Activated CD8-positive, alpha-beta T cell treated with anti-CD3 and anti-CD28 coated beads for 36 hours (primary cell): ENCODE measurements at regions not wholly inside any gene's neighbourhood (a gene's known extent, or its start where the extent isn't known, plus 50 kb on each side); places are given as distances from the start of the nearest gene placed in this dataset.
A peak's percentile ranks its signal among the peaks of the same experiment; 100 is the strongest.

Experiments used
- ATAC-seq: fragments of 200-7000 bp; cut with Tn5 transposase; one replicate; pipeline ENCODE4 v1.10.0; 2021; ENCODE audit warnings: mild to moderate bottlenecking, moderate library complexity
- CTCF ChIA-PET: fragments of 350-600 bp; sonication (Branson Sonifier 250); formaldehyde crosslinking; loops from one replicate; lab custom pipeline; 2021; ENCODE audit warnings: antibody characterized with exemption; lab: Charles Lee
- POLR2A ChIA-PET: fragments of 350-600 bp; sonication (Branson Sonifier 250); formaldehyde crosslinking; loops from one replicate; lab custom pipeline; 2021; ENCODE audit warnings: antibody characterized with exemption; lab: Charles Lee
- DNase-seq: peaks from one replicate; pipeline ENCODE4 v3.0.0-alpha.2; 2020
- H3K27ac Mint-ChIP-seq: one replicate; pipeline ENCODE4 v1.8.0; 2021; ENCODE audit warnings: mild to moderate bottlenecking, mixed read lengths
- H3K27me3 Mint-ChIP-seq: one replicate; pipeline ENCODE4 v1.8.0; 2021; ENCODE audit warnings: mixed read lengths
- H3K36me3 Mint-ChIP-seq: one replicate; pipeline ENCODE4 v1.8.0; 2021; ENCODE audit warnings: low read depth, mixed read lengths
- H3K4me1 Mint-ChIP-seq: one replicate; pipeline ENCODE4 v1.8.0; 2021; ENCODE audit warnings: low read depth, mixed read lengths
- H3K4me3 Mint-ChIP-seq: one replicate; pipeline ENCODE4 v1.8.0; 2021; ENCODE audit warnings: mild to moderate bottlenecking, moderate library complexity, mixed read lengths
- H3K9me3 Mint-ChIP-seq: one replicate; pipeline ENCODE4 v1.8.0; 2021; ENCODE audit warnings: mixed read lengths
- CTCF ChIP-seq: fragments of 200-600 bp; IDR thresholded peaks from one replicate; pipeline ENCODE4 v1.8.0; 2022; ENCODE audit warnings: antibody characterized with exemption, mild to moderate bottlenecking
- intact Hi-C: fragments of 100-400 bp; cut with micrococcal nuclease; formaldehyde crosslinking; loops from one replicate; pipeline ENCODE4 v1.10.0; 2022

DNA sequence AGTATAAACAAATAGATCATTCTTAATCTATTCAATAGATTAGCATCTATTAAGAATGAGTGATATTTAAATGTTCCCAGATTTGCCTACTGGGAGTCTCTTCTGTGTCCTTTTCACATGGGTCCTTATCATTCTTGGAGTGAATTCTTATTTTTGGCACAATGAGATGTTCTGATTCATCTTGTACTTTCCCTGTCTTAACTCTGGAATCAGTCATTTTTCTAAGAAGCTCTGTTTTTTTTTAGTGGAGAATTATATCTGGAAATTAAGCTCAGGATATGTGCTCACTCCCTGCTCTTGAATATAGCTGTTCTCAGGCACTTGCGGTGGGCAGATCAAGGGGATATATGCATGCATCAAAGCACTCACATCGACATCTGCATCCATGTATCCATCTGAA is 625.3 kb upstream of the HS3ST1 start:
- CTCF ChIA-PET, result no interaction called here
- no peak for TF ChIP-seq CTCF
- no peak overlapping the region for H3K4me3 Mint-ChIP-seq

DNA sequence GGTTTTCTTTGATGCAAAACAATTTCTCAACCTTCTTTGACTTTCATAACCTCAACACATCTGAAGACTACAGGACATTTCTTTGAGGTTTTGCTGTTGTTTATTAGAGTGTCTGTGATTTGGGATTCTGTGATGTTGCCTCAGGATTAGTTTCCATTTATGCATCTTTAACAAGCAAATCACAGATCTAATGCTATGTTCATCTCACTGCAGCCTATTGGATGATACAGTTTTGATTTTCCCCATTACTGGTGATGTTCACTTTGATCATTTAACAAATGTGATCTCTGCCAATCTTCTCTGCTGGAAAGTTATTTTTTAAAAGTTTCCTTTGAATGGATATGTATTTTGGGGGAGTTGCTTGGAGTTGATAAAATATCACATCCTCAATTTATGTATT is 624.9 kb upstream of the HS3ST1 start:
- ATAC-seq, result no peak
- Mint-ChIP-seq H3K9me3 (peaks cover 11% of the 10 kb centered on the region), H3K27me3 (no peaks in the 10 kb centered on the region), H3K36me3 (no peaks in the 10 kb centered on the region), H3K4me1 (no peaks in the 10 kb centered on the region), H3K27ac (no peak overlapping the region), H3K4me3 (no peak overlapping the region)
- TF ChIP-seq CTCF, result no peak
- ChIA-PET CTCF (no interaction called here), POLR2A (no interaction called here)
- no peak for DNase-seq
- intact Hi-C loops, result no loop called here

More for the DNA sequence above, 625.3 kb upstream of the HS3ST1 start:
- peaks cover 11% of the 10 kb centered on the region for H3K9me3 Mint-ChIP-seq
- DNase-seq (no peak), ATAC-seq (no peak)
- H3K27me3 Mint-ChIP-seq, result no peaks in the 10 kb centered on the region
- POLR2A ChIA-PET, result no interaction called here
- no peaks in the 10 kb centered on the region for H3K36me3 Mint-ChIP-seq
- H3K4me1 Mint-ChIP-seq, result no peaks in the 10 kb centered on the region
- intact Hi-C loops, result no loop called here
- no peak overlapping the region for H3K27ac Mint-ChIP-seq

- ChIA-PET POLR2A (no interaction called here), CTCF (no interaction called here)
- no peak for DNase-seq
- no peaks in the 10 kb centered on the region for H3K36me3 Mint-ChIP-seq
- TF ChIP-seq CTCF, result no peak
- peaks cover 11% of the 10 kb centered on the region for H3K9me3 Mint-ChIP-seq
- H3K27ac Mint-ChIP-seq, result no peak overlapping the region
- H3K4me3 Mint-ChIP-seq, result no peak overlapping the region
- no peak for ATAC-seq
- intact Hi-C loops, result no loop called here
- no peaks in the 10 kb centered on the region for H3K4me1 Mint-ChIP-seq
- no peaks in the 10 kb centered on the region for H3K27me3 Mint-ChIP-seq
These were observed 621.7 kb upstream of the HS3ST1 start for GRCh38 chr4:12050357-12050756.

GRCh38 chr4:12042818-12043217 is 614.1 kb upstream of the HS3ST1 start:
- DNase-seq (no peak), ATAC-seq (no peak)
- ChIA-PET POLR2A (no interaction called here), CTCF (interaction anchor here (1.4 kb wide), 1 partner anchor 591 kb away, joined by 3 read pairs; no protein-coding TSS in a partner anchor)
- H3K27me3 Mint-ChIP-seq, result no peaks in the 10 kb centered on the region
- intact Hi-C loops, result loop anchor here (10.0 kb wide), 1 partner anchor 592 kb away; no protein-coding TSS in a partner anchor
- no peaks in the 10 kb centered on the region for H3K36me3 Mint-ChIP-seq
- no peak for TF ChIP-seq CTCF
- H3K27ac Mint-ChIP-seq, result no peak overlapping the region
- peaks cover 7% of the 10 kb centered on the region for H3K9me3 Mint-ChIP-seq
- H3K4me1 Mint-ChIP-seq, result no peaks in the 10 kb centered on the region
- H3K4me3 Mint-ChIP-seq, result no peak overlapping the region

DNA sequence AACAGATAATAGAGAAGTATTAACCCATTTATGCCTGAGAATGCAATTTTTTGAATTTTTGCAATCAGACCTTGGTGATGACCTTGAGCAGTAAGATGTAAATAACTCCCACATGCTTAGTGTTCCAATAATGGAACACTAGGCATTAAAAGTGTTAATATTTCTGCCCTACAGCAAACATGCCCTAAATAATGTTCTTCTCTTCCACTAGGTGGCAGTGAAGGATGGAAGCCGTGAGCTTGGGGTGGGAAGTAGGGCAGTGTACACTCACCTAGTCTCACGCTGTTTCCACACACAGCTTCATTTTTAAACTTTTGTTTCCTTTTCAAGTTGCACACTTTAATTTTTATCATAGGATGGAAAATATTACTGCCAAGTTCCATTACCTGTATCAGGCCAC is 613.1 kb upstream of the HS3ST1 start:
- ChIA-PET POLR2A (no interaction called here), CTCF (interaction anchor here (0.6 to 1.4 kb wide), 2 partner anchors 590 to 592 kb away, joined by 3 read pairs; no protein-coding TSS in a partner anchor)
- no peak for ATAC-seq
- Mint-ChIP-seq H3K27me3 (no peaks in the 10 kb centered on the region), H3K4me3 (no peak overlapping the region), H3K4me1 (no peaks in the 10 kb centered on the region), H3K36me3 (no peaks in the 10 kb centered on the region), H3K9me3 (peaks cover 7% of the 10 kb centered on the region), H3K27ac (no peak overlapping the region)
- DNase-seq, result no peak
- intact Hi-C loops, result loop anchor here (10.0 kb wide), 1 partner anchor 593 kb away; no protein-coding TSS in a partner anchor
- TF ChIP-seq CTCF, result peak; percentile 18
